DMS114 treated with DMSO at 0.1 percent for 48 hours (cell line): ENCODE measurements at regions not wholly inside any gene's neighbourhood (a gene's known extent, or its start where the extent isn't known, plus 50 kb on each side); places are given as distances from the start of the nearest gene placed in this dataset.

Experiments
- DNase-seq: peaks from one replicate; lab custom pipeline; 2025; ENCODE audit not compliant: unreplicated experiment; lab: John Stamatoyannopoulos, UW

DNA sequence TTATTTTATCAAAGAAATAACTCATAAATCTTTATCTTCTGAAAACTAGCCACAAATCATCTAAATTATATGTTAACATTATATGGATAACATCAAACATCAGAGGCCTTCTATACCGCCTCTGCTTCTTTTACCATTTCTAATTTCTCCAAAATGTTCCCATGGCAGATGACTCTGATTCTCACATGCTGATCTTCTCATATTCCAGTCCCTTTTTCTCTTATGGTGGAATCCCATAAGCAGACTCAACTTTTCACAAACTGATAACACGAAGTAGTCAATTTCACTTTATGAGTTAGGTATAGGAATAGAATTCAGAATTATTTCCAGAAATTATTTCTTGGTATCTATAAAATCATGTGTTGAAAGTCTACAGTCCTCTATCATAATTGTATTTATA lies 212.3 kb downstream of the ENC1 start:
- DNase-seq = no peak

DNA sequence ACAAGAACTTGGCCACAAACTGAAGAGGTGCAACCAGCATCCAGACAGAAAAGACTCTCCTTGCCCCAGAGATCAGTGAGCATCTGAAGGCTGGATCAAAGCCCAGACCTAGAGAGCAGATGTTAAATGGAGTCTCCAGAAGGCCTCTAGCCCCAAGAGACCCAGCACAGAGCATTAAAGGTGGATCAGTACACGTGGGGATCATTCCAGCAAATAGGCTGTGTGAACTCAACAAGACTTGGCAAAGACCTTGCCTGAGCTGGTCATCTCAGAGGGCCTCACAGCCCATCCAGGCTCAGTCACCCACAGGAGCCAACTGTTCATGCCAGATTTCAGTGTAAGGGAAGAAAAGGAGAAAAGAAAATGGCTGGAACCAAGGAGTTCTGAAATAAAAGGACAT lies 214.0 kb downstream of the ENC1 start:
- no peak for DNase-seq

DNA sequence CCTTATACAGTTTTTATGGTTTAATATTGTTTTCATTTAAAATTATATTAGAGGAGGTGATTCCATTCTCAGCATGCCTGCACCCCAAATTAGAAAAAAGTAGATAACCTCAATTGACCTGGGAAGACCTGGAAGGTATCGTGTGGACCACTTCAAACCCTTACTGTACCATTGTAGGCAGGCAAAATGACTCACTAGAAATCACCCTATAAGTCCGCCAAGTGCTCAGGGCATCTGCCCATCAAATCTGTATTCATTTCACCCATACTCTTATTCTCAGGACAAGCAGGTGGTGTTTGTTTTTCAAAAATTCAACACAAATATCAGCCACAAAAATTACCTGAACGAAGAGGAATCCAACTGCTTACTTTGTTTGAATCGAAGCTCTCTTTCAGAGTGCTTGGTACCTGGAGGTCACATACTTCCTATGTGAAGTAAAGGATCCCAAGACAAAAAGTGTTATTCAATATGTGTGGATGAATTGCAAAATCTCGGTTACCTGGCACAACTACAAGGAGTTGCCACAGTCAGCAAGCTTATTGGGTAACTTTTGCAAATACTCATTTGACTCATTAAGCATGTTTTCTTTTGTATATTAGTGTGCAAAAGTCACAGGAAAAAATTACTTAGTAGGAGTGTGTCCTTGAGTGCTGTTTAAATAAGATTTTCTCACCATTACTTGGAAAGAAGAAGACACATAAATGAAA lies 216.2 kb downstream of the ENC1 start:
- DNase-seq = no peak

DNA sequence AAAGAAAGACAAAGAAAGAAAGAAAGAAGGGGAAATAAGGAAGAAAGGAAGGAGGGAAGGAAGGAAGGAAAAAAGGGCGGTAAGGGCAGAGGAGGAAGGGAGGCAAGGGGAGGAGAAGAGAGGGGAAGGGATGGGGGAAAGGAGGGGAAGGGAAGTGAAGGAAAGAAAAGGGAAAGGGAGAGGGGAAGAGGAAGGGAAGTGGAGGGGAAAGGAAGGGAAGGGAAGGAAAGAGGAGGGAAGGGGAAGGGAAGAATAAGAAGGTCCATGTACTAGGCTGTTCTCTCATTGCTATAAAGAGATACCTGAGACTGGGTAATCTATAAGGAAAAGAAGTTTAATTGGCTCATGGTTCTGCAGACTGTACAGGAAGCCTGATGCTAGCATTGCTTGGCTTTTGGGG lies 217.1 kb downstream of the ENC1 start:
- no peak for DNase-seq

DNA sequence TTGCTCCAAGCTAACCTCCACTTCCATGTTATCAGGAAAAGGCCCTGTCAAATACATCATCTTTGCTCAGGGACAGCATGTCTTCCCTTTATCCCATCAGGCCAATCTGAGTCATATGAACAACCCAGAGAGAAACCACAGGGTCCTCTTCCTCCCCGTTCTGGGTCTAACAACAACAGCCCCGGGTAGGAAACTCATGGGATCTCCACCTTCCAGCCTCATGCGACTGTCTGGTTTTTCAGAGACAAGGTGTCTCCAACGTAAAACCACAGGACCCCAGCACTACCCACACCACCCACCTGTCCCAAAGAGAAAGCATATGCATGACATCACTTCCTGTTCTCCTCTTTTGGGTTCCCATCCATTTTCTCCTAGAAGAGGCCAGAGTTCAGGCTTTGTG lies 217.9 kb downstream of the ENC1 start:
- no peak for DNase-seq

DNA sequence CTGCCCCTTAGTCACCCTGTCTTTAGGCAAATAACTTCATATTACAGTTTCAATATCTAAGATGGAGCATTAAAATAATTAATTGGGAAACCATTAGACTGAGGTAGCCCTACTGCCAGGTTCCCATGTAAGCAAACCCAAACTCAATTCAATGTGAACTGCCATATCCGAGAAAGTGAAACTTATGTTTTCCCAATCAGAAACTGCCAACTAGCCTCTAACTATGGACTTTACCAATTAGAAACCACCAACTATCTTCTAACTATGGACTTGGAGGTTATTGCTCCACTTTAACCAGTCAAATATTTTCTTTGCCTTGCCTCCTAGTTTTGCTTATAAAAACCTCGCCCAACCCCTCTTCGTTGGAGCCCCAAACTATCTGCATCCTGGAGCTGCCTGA lies 218.5 kb downstream of the ENC1 start:
- DNase-seq = no peak

DNA sequence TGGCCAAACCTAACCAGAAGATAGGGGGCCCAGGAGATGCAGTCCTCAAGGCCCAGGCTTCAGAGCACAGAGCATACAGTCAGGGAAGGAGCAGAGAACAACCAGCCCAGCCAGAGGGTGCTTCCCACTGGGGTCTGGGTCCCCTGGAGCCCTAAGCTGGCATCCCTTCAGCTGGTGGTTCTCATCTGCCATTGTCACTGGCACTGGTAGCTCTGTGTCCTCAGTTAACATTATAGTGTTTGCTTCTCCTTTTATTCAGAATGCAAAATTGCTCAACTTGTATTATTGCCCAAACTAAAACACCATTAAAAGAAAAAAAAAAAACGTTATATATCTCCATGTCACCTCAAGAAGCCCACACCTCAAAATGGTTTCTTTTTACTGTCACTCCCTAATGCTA lies 219.2 kb downstream of the ENC1 start:
- no peak for DNase-seq

DNA sequence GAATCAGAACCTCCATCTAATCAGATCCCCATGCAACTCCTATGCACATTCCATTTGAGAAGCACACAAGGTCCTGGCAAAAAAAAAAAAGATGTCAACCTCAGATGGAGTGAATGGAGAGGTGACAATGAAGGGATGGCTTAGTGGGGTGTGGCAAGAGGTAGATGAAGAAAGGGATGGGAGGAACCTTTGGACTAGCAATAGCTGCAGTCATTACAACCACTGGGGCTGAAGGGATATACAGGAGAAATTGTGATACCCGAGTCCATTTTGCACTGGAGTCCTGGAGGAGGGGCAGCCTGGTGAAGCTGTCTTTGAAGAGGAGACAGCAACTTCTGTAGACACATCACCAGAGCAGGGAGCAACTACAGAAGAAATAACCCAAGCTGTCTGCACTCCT lies 219.6 kb downstream of the ENC1 start:
- no peak for DNase-seq

DNA sequence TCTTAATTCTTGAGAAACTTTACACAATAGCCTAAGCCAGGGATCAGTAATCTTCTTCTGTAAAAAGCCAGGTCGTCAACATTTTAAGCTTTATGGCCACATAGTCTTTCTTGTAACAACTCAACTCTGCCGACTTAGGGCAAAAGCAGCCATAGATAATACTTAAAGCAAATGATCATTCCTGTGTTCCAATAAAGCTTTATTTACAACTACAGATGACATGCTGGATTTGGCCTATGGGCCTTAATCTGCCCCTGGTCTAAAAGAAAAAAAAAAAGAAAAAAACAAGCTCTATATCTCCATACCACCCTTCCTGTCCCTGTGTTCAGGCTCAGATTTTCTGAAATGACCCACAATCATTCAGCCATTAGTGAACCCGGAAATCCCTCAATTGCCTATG lies 220.3 kb downstream of the ENC1 start:
- DNase-seq = no peak

DNA sequence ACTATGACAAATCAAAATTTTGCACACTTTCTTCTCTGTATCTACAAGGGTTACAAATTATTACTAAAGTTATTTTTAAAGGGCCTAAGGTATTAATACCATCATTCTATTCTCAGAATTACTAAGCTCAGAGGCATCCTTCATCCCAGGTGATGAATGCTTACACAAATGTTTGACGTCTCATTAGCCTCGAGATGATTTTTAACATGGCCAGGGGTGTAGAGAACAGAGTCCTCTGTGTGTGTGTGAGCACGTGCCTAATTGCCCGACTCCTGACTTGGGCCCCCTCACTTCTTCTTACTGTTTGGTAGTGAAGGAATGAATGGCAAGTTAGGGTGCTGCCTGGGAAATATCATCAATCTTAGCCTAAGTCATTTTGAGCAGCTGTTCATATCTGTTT lies 221.1 kb downstream of the ENC1 start:
- DNase-seq = no peak

DNA sequence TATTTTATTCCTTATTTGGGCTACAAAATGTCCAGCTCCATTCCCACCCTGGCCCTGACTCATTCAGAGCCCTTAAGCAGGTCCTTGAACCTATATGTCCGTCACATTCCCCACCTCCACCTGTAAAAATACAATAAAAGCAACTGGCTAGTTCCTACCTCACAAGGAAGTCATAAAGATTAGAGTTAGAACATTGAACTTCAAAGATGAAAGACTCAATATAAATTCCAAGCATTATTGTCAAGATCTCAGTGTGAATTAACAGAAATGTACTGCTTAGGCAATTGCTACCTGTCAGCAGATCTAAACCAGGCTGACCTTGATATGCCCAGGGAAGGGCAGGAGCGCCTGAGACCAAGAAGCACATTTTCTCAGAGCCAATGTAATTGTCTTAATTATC lies 221.8 kb downstream of the ENC1 start:
- DNase-seq = no peak

DNA sequence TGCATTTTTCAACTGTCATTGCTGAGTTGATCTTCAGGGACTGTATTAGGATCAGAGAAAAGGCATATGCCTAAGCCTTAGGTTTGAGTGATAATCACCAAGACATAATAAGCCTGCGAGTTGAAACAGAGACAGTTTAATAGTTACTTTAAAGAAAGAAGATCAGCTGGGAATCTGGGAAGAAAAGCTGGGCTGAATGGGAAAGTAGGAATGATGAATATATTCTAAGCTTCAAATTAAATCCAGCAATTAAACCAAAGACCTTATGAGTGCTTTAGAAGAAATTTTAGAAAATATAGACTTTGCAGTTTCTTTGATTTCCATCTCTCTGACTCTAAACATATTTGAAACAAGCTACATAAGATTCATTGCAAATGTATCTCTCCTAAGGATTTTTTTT lies 222.3 kb downstream of the ENC1 start:
- DNase-seq = no peak

DNA sequence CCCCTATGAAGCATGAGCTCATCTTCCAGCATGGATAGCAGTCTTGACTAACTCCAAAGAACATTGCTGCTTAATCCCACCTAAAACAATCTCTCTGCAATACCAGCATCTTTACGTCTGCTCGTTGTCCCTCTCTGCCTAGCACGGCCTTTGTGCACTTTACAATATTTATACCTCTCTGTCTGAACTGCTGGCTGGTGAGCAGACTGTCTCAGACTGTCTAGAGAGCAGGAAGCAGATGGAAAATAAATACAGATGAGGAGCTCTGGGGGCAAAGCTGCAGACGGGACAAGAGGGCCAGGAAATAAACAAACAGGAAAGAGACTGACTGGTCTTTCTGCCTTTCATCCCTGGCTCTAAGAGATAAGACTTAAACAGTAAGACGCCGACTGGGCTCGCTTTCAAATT lies 224.8 kb downstream of the ENC1 start:
- no peak for DNase-seq

DNA sequence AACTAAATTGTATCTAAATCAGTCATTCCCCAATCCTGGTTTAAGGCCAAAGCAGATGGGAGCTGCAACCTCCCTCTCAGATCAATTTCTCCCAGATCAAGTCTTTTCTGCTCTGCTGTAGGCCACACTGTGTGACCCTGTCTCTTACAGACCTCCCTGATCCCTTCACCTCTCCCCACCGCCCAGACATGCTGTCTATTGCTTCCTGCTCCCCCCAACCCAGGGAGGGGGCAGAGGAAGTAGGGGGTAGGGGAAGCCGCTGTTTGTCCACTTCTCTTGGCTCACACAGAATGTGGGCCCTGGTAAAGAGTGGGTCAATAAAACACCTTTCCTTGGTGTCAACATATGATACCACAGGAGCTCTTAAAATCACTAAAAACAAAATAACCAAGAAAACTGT lies 226.3 kb downstream of the ENC1 start:
- no peak for DNase-seq

DNA sequence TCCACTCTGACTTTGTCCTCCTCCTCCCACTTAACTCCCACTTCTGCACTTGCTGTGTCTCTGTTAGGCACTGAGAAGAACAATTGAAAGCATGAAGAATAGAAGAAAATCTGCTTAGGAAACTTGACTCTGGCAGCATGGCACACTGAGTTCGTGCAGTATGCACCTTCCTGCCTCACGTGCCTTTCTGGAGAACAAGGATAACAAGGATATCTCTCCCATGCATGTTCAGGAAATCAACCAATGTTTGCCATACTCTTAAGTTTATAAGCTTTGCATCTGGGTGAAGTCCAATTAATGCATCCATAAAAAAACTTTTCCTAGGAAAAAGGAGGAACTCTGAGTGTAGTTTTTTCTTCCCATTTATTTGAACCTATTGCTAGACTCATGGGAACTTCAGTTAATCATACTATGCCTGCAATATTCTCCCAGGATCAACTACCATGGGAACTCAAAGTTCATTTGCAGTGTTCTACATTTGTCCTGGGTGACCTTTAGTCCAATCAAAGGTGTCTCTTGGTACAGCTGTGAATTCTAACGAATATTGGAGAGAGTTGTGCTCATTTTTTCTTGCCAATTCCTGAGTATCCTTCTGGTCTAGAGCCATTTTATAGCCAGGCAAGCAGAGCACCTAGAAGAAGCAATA lies 227.0 kb downstream of the ENC1 start:
- no peak for DNase-seq

DNA sequence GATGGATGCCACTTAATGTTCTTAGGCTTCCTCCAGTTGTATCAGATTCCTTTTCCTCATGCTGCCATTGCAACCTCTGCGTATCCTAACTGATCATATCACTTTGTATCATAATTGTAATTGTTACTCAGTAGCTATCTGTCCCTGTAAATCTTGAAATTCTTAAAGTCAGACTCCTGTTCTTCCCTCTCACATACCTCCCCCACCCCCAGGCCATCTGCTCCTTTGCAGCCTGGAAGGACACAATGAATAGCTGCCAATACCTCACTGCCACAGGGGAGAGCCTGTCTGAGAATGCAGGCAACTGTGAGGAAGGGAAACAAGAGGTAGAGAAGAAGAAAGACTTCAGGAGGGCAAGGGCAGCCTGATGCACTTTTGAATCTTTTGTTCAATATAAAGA lies 228.5 kb downstream of the ENC1 start:
- no peak for DNase-seq

DNA sequence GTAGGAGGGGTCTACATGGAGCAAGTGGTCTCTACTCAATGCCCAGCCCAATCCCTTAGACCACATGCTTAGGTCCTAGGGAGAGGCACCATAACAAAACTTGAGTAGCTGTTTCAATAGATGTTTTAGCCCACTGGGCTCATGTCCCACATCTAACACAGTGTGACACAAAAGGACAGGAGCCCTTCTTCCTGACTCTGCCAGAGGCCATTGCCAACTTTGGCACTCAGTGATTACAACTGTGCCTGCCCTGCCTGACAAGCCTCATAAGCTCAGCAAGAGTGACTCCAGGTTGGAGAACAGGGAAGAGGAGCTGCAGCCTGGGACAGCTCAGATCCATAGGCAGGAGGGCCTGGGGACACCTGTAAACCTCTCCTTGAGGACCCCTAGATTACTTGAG lies 230.8 kb downstream of the ENC1 start:
- no peak for DNase-seq

DNA sequence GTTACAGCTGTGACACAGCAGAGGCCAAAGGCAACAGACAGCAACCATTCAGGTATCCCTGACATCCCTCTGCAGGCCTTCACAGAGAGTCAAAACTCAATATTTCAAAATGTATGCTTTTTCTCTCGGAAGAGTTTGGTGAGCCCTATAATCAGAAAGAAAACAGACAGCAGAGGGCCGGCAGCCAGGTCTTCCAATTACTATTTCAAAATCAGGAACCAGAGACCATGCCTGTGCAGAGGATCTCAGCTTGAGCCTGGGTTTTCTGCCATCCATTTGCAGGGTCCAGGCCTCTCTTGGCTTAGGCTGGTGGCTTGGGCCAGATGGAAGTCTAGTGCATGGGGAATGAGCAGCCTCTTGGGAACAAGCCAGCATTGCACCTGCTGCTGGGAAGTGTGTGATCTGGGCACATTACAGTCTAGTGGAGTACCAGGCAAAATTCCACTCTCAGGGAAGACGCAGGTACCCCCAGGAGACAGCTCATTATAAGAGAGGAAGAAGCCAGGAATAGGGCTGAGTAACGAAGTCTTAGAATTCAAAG lies 231.3 kb downstream of the ENC1 start:
- no peak for DNase-seq

DNA sequence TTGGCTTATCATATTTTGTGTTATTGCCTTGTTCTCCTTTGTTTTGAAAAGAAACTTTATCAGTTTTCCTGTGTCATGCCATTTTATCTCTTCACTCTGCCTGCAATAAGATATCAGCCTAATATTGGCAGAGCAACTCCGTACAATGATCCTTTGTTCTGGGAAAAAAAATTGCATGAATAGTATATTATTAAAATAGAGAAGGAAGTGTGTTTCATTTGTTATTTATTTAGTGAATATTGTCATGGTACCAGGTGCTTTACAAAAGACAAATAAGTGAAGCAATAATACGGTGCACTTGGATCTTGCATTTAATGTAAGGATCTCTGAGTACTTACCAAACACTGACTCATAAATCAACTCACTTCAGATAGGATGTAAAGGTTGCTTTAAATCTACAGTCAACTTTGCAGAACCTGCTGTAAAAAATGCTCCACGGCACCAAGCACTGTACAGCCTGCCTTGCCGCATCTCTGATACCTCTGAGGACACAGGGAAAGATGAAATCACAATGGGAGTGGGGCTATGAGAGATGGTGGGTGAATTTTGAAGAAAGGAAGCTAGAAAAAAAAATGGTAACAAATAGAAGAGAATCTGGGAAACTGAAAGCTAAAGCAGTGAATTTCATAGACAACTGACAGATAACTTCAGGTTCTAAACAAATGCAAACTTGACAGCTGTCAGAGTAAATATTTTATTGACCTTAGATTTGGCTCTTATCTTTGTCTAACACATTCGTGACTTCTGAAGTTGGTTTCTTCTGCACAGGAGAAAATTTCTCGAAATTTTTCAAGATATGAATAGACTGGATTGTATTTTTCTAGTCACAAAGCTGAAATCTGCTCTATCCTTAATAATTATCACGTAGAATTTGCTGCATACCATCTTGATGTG lies 232.1 kb downstream of the ENC1 start:
- no peak for DNase-seq

DNA sequence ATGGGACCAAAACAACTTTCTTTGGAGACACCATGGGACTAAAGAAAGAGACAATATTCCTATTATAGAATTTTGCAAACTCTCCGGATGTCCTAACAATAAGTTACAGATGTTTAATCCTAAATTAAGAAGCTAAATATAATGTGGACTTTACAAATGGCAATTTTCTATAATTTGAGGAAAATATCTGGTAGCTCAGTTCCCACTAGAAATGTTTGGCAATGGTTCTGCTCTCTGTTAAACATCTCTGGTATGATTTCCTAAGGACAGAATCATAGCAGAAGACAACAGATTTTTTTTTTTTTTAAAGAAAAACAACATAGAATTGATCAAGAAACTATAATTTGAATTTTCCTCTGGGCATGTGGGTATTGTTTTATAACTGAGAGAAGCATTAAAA lies 232.8 kb downstream of the ENC1 start:
- DNase-seq = no peak

DNA sequence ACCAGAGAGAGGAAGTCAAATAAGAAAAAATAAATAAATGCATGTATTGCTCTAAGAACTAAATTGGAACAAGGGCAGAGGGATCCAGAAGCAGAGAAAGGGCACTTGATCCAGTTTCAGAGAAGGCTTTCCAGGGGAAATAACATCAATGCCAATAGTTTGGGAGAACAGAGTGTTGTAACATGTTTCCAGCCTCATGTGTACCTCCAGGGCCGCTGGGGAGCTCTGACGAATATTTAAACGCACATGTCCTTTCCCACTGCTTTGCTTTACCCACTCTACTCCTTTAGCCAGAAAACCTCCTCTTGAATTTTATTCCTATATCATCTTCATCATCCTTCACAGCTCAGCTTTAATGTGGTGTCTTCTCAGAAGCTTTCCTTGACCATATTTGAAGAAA lies 233.7 kb downstream of the ENC1 start:
- no peak for DNase-seq

DNA sequence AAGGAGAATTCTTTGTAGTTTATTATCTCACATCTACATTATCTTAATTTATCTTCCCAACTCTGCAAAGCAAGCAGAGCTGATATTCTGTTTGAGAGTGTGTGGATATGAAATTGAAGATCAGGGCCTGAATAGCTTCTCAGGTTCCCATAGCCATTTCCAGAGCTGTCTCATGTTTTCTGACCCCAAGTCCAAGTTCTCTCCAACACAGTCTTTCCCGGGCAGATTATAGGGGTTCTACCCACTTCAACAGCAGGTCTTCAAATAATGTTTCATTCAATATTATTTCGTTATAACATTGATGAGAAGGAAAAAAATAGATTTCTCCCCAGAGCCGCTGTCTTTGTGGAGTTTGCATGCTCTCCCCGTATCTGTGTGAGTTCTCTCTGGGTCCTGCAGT lies 234.9 kb downstream of the ENC1 start:
- no peak for DNase-seq
